ENCODE measurements at regions not wholly inside any gene's neighbourhood (a gene's known extent, or its start where the extent isn't known, plus 50 kb on each side); places are given as distances from the start of the nearest gene placed in this dataset.

DNA sequence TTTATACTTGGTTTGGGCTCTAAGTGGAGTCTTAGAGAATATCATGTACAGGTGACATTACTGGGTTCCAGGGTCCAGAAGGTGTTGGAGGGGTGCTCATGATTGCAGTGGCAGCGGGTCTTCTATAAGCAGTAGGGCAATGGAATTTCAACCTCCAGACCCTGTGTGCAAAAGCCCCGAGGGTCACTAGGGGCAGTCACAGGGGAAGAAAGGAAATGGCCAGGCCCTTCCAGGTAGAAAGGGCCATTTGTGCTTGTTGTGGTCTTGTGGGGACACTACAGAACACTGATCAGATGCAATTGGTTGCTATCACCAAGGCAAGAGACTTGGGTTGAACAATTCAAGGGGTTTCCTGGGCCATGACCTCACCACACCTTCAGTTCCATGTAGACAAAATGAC, 283.4 kb downstream of the GADD45G start:
- no peaks in the 10 kb centered on the region for H3K36me3 ChIP-seq (replicated peaks in 1 of 2)
- DNase-seq, result no peak
- intact Hi-C loops (cut with DNase I), result no loop called here
- 94 to 100% (median 99%) methylated on average over 1 to 2 of the region's 2 CpGs for WGBS, 4 donors
- no peak overlapping the region for H3K27ac ChIP-seq
- no peaks in the 10 kb centered on the region for H3K9me3 ChIP-seq (replicated peaks in 1 of 3)
- no peak overlapping the region for H3K4me3 ChIP-seq
- no peaks in the 10 kb centered on the region for H3K27me3 ChIP-seq
- TF ChIP-seq POLR2A (IDR thresholded peaks at IDR 0.05), result no peak
- TF ChIP-seq, protein P1, sequence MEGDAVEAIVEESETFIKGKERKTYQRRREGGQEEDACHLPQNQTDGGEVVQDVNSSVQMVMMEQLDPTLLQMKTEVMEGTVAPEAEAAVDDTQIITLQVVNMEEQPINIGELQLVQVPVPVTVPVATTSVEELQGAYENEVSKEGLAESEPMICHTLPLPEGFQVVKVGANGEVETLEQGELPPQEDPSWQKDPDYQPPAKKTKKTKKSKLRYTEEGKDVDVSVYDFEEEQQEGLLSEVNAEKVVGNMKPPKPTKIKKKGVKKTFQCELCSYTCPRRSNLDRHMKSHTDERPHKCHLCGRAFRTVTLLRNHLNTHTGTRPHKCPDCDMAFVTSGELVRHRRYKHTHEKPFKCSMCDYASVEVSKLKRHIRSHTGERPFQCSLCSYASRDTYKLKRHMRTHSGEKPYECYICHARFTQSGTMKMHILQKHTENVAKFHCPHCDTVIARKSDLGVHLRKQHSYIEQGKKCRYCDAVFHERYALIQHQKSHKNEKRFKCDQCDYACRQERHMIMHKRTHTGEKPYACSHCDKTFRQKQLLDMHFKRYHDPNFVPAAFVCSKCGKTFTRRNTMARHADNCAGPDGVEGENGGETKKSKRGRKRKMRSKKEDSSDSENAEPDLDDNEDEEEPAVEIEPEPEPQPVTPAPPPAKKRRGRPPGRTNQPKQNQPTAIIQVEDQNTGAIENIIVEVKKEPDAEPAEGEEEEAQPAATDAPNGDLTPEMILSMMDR (IDR thresholded peaks at IDR 0.05), result no peak
- H3K4me1 ChIP-seq (replicated peaks in 1 of 2), result peaks cover 12 to 16% of the 10 kb centered on the region in 2 donors

DNA sequence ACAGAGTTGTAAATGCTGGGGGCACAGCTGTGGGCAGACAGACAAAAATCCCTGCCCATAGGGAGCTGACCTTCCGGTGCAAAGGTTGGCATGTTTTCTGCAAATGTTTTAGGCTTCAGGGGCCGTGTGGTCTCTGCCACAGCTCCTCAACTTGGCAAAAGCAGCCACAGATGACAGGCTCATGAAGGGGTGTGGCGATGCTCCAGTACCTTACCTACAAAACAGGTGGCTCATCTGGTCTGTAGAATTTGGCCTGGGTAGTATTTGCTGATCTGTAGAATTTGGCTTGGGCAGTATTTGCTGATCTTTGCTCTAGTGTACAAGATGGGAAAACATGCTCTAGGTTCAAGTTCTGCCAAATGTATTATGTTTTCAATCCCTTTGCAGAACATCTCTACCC, 283.9 kb downstream of the GADD45G start:
- DNase-seq, result no peak
- intact Hi-C loops (cut with DNase I), result no loop called here
- Histone ChIP-seq H3K9me3 (replicated peaks in 1 of 3) (no peaks in the 10 kb centered on the region), H3K27ac (no peak overlapping the region), H3K27me3 (no peaks in the 10 kb centered on the region), H3K4me1 (replicated peaks in 1 of 2) (peaks cover 12 to 16% of the 10 kb centered on the region in 2 donors), H3K36me3 (replicated peaks in 1 of 2) (no peaks in the 10 kb centered on the region), H3K4me3 (no peak overlapping the region)
- TF ChIP-seq, protein P1 (IDR thresholded peaks at IDR 0.05), result no peak
- no peak for TF ChIP-seq POLR2A (IDR thresholded peaks at IDR 0.05)
- WGBS, 4 donors, result 92 to 100% (median 97%) methylated on average over 2 to 3 of the region's 3 CpGs

DNA sequence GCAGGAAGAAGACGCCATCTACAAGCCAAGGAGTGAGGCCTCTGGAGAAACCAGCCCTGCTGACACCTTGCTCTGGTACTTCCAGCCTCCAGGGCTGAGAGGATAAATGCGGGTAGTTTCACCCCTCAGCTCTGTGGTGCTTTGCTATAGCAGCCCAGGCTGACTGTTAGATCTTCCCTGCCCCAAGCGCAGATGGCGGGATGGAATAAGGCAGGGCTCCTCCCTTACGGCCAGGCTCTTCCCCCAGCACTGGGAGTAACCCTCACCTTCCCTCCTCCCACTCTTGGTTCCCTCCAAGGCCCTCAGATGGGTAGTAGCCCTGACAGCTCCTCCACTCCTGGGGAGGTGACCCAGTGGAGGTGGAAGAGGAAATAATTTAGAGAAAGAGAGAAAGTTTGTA, 285.1 kb downstream of the GADD45G start:
- no peak for DNase-seq
- intact Hi-C loops (cut with DNase I), result no loop called here
- TF ChIP-seq, protein P1 (IDR thresholded peaks at IDR 0.05), result no peak
- no peak for TF ChIP-seq POLR2A (IDR thresholded peaks at IDR 0.05)
- WGBS, 4 donors, result 88 to 99% (median 96%) methylated on average over 3 to 5 of the region's 5 CpGs
- no peaks in the 10 kb centered on the region for H3K9me3 ChIP-seq (replicated peaks in 1 of 3)
- H3K27me3 ChIP-seq, result no peaks in the 10 kb centered on the region
- H3K4me1 ChIP-seq (replicated peaks in 1 of 2), result peaks cover 12 to 16% of the 10 kb centered on the region in 2 donors
- no peak overlapping the region for H3K27ac ChIP-seq
- no peaks in the 10 kb centered on the region for H3K36me3 ChIP-seq (replicated peaks in 1 of 2)
- H3K4me3 ChIP-seq, result no peak overlapping the region

DNA sequence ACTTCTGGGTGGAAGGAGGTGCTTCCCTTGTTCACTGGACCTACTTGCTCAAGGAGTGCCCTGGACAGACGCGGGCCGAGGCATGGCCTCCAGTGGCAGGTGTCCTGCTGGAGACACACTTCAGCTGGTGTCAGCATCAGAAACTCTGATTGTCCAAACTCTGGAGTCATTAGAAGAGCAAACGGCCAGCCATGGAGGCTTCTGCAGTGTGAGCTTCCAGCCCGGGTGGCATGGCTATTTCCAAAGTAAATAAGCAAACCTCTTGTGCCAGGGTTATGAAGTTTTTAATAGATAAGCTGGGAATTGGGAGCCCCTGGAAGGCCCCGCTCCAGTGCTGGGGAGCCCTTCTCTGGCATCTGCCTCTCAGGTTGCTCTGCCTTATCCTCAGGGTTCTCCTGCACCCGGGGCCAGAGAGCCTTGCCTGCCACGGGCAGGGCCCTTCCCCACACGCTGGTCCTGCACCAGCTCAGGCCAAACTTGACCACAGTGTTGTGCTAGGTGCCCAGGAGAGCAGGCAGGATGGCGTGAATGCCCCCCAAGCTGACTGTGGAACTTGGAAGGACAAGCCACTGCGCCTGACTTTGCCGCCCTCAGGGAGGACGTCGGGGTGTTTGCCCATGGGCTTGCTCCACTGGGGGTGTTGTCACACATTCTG, 285.6 kb downstream of the GADD45G start:
- WGBS, 4 donors, result 78 to 82% (median 79%) methylated on average over 13 to 14 of the region's 14 CpGs; no CpG with 5 or more reads in 1 of the 4 donors
- H3K27ac ChIP-seq, result no peak overlapping the region

More for the DNA sequence above, 285.6 kb downstream of the GADD45G start:
- Histone ChIP-seq H3K27me3 (no peaks in the 10 kb centered on the region), H3K4me1 (replicated peaks in 1 of 2) (peaks cover 12 to 16% of the 10 kb centered on the region in 2 donors), H3K36me3 (replicated peaks in 1 of 2) (no peaks in the 10 kb centered on the region), H3K4me3 (no peak overlapping the region), H3K9me3 (replicated peaks in 1 of 3) (no peaks in the 10 kb centered on the region)
- peak in 1 of 7 donors; percentile 39 for DNase-seq
- intact Hi-C loops (cut with DNase I), result no loop called here
- TF ChIP-seq POLR2A (IDR thresholded peaks at IDR 0.05), result no peak
- TF ChIP-seq, protein P1 (IDR thresholded peaks at IDR 0.05), result no peak
